ENCODE measurements at regions not wholly inside any gene's neighbourhood (a gene's known extent, or its start where the extent isn't known, plus 50 kb on each side); places are given as distances from the start of the nearest gene placed in this dataset.

GRCh38 chr18:43916984-43917383 lies 639.7 kb upstream of the SYT4 start:
- TF ChIP-seq EP300 (IDR thresholded peaks at IDR 0.05) (no peak), POLR2A (IDR thresholded peaks at IDR 0.05; ENCODE audit: low read depth) (no peak)
- TF ChIP-seq, protein P1, sequence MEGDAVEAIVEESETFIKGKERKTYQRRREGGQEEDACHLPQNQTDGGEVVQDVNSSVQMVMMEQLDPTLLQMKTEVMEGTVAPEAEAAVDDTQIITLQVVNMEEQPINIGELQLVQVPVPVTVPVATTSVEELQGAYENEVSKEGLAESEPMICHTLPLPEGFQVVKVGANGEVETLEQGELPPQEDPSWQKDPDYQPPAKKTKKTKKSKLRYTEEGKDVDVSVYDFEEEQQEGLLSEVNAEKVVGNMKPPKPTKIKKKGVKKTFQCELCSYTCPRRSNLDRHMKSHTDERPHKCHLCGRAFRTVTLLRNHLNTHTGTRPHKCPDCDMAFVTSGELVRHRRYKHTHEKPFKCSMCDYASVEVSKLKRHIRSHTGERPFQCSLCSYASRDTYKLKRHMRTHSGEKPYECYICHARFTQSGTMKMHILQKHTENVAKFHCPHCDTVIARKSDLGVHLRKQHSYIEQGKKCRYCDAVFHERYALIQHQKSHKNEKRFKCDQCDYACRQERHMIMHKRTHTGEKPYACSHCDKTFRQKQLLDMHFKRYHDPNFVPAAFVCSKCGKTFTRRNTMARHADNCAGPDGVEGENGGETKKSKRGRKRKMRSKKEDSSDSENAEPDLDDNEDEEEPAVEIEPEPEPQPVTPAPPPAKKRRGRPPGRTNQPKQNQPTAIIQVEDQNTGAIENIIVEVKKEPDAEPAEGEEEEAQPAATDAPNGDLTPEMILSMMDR (IDR thresholded peaks at IDR 0.05) = no peak
